ENCODE measurements at regions not wholly inside any gene's neighbourhood (a gene's known extent, or its start where the extent isn't known, plus 50 kb on each side); places are given as distances from the start of the nearest gene placed in this dataset.

- H3K27ac ChIP-seq (ENCODE audit: low read depth in 2 of 2, low read length in 2 of 2) = no peak overlapping the region
- no peak overlapping the region for H3K4me3 ChIP-seq (ENCODE audit: low read length in 2 of 2)
- no peak overlapping the region for H3K9ac ChIP-seq (ENCODE audit: low read depth in 1 of 2, low read length in 2 of 2)
- H3K27me3 ChIP-seq (ENCODE audit: control insufficient read depth in 2 of 2, insufficient read depth in 2 of 2, low read length in 2 of 2) = no peaks in the 10 kb centered on the region
- H3K4me1 ChIP-seq (ENCODE audit: control insufficient read depth in 2 of 2, insufficient read depth in 2 of 2, low read length in 2 of 2) = no peaks in the 10 kb centered on the region
- H3K36me3 ChIP-seq (ENCODE audit: control insufficient read depth in 2 of 2, insufficient read depth in 2 of 2, low read length in 2 of 2) = no peaks in the 10 kb centered on the region
- H3K9me3 ChIP-seq (ENCODE audit: control insufficient read depth in 2 of 2, low read length in 2 of 2) = no peaks in the 10 kb centered on the region
Measured at GRCh38 chr11:79634905-79635304, 194.1 kb upstream of the TENM4 start.

DNA sequence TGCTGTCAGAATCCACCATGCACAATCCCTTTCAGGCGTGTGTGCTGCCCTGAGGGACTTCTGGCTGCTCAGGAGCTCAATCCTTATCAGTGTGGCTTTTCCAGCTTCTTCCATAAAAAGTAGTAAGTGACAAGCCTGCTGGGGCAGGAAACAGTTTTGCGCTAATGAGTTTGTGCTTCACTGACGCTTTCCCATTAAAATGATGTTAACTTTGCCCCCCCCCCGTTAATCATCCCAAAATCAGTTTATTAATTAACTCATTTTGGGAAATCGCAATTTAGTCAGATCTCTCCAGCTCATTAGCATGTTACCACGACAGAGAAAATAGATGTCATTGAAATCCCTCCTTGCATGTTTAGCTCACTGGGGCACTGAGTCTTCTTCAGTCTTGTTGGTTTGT lies 186.5 kb upstream of the TENM4 start:
- Histone ChIP-seq H3K36me3 (ENCODE audit: control insufficient read depth in 2 of 2, insufficient read depth in 2 of 2, low read length in 2 of 2) (no peaks in the 10 kb centered on the region), H3K27ac (ENCODE audit: low read depth in 2 of 2, low read length in 2 of 2) (no peak overlapping the region), H3K9me3 (ENCODE audit: control insufficient read depth in 2 of 2, low read length in 2 of 2) (no peaks in the 10 kb centered on the region), H3K27me3 (ENCODE audit: control insufficient read depth in 2 of 2, insufficient read depth in 2 of 2, low read length in 2 of 2) (no peaks in the 10 kb centered on the region), H3K9ac (ENCODE audit: low read depth in 1 of 2, low read length in 2 of 2) (no peak overlapping the region), H3K4me1 (ENCODE audit: control insufficient read depth in 2 of 2, insufficient read depth in 2 of 2, low read length in 2 of 2) (no peaks in the 10 kb centered on the region), H3K4me3 (ENCODE audit: low read length in 2 of 2) (no peak overlapping the region)

DNA sequence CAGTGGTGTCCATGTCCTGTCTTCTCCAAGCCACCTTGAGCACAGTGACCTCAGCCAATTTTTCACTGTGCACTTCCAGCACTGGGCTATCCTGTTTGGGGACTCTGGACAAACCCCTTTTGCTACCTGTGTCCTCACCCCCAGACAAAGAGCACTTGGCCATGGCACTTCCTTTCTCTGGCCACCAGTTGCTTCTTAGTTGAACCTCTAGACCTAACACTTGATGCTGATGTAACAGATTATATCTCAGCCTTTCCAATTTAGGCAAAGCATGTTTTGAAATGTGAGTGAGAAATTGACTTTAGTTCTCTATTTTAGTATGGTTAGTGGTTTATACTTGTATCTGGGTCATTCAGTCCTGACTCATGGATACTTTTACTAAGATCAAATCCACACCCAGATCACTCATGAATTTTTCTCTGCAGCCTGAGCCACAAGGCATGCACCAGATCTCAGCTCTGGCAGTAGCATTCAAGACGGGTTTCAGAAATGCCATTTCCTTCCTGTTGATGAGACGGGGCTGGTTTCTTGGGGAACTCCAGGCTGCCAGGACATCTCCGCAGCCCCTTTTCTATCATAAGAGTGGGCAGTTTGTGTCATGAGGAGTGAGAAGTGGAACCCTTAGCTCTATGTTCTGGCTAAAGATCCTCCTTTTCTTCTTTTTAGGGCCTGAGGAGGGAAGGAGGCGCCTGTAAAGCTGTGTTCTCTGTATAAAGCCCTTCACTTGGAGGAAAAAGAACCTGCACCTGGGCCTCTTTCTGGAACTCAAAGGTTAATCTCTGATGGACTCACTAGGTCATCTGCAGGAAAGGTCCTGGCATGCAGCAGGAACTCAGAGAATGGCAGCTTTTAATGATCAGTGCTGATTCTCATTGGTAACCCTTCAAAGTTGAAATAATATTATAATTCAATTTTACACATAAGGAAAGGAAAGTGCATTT lies 185.6 kb upstream of the TENM4 start:
- H3K4me3 ChIP-seq (ENCODE audit: low read length in 2 of 2) = no peak overlapping the region
- H3K27ac ChIP-seq (ENCODE audit: low read depth in 2 of 2, low read length in 2 of 2) = no peak overlapping the region
- no peaks in the 10 kb centered on the region for H3K27me3 ChIP-seq (ENCODE audit: control insufficient read depth in 2 of 2, insufficient read depth in 2 of 2, low read length in 2 of 2)
- no peaks in the 10 kb centered on the region for H3K4me1 ChIP-seq (ENCODE audit: control insufficient read depth in 2 of 2, insufficient read depth in 2 of 2, low read length in 2 of 2)
- H3K9ac ChIP-seq (ENCODE audit: low read depth in 1 of 2, low read length in 2 of 2) = no peak overlapping the region
- no peaks in the 10 kb centered on the region for H3K36me3 ChIP-seq (ENCODE audit: control insufficient read depth in 2 of 2, insufficient read depth in 2 of 2, low read length in 2 of 2)
- no peaks in the 10 kb centered on the region for H3K9me3 ChIP-seq (ENCODE audit: control insufficient read depth in 2 of 2, low read length in 2 of 2)

- H3K4me1 ChIP-seq (ENCODE audit: control insufficient read depth in 2 of 2, insufficient read depth in 2 of 2, low read length in 2 of 2) = no peaks in the 10 kb centered on the region
- H3K27me3 ChIP-seq (ENCODE audit: control insufficient read depth in 2 of 2, insufficient read depth in 2 of 2, low read length in 2 of 2) = no peaks in the 10 kb centered on the region
- H3K27ac ChIP-seq (ENCODE audit: low read depth in 2 of 2, low read length in 2 of 2) = no peak overlapping the region
- no peaks in the 10 kb centered on the region for H3K36me3 ChIP-seq (ENCODE audit: control insufficient read depth in 2 of 2, insufficient read depth in 2 of 2, low read length in 2 of 2)
- no peak overlapping the region for H3K4me3 ChIP-seq (ENCODE audit: low read length in 2 of 2)
- H3K9me3 ChIP-seq (ENCODE audit: control insufficient read depth in 2 of 2, low read length in 2 of 2) = no peaks in the 10 kb centered on the region
- no peak overlapping the region for H3K9ac ChIP-seq (ENCODE audit: low read depth in 1 of 2, low read length in 2 of 2)
Measured at GRCh38 chr11:79623375-79623774, 182.5 kb upstream of the TENM4 start.

- no peaks in the 10 kb centered on the region for H3K4me1 ChIP-seq (ENCODE audit: control insufficient read depth in 2 of 2, insufficient read depth in 2 of 2, low read length in 2 of 2)
Measured at GRCh38 chr11:79617561-79617960, 176.7 kb upstream of the TENM4 start.

DNA sequence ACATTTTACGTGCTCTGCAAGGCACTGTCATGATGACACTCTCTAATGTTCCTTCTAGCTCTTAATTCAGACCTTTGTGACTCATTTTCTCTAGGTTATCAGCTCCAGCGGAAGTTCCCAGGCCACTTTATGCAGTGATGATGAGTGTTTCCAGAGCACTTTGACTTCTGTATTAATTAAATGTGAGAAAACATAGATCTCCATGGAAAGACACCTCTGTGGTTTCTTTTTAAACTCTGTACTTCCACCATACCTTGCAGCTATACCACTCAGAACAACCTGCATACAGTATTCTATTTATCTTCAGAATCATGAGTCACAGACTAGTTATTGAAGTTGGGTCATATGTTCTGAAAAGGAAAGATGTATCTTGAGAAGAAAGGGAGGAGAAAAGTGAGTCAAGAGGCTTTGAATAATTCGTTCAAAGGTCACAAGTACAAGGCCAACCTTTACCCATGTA lies 175.6 kb upstream of the TENM4 start:
- no peak overlapping the region for H3K4me3 ChIP-seq (ENCODE audit: low read length in 2 of 2)
- no peaks in the 10 kb centered on the region for H3K9me3 ChIP-seq (ENCODE audit: control insufficient read depth in 2 of 2, low read length in 2 of 2)
- H3K9ac ChIP-seq (ENCODE audit: low read depth in 1 of 2, low read length in 2 of 2) = no peak overlapping the region
- H3K27ac ChIP-seq (ENCODE audit: low read depth in 2 of 2, low read length in 2 of 2) = no peak overlapping the region
- no peaks in the 10 kb centered on the region for H3K4me1 ChIP-seq (ENCODE audit: control insufficient read depth in 2 of 2, insufficient read depth in 2 of 2, low read length in 2 of 2)
- H3K36me3 ChIP-seq (ENCODE audit: control insufficient read depth in 2 of 2, insufficient read depth in 2 of 2, low read length in 2 of 2) = no peaks in the 10 kb centered on the region
- no peaks in the 10 kb centered on the region for H3K27me3 ChIP-seq (ENCODE audit: control insufficient read depth in 2 of 2, insufficient read depth in 2 of 2, low read length in 2 of 2)

More at GRCh38 chr11:79617561-79617960, 176.7 kb upstream of the TENM4 start:
- no peak overlapping the region for H3K9ac ChIP-seq (ENCODE audit: low read depth in 1 of 2, low read length in 2 of 2)
- H3K27me3 ChIP-seq (ENCODE audit: control insufficient read depth in 2 of 2, insufficient read depth in 2 of 2, low read length in 2 of 2) = no peaks in the 10 kb centered on the region
- no peaks in the 10 kb centered on the region for H3K36me3 ChIP-seq (ENCODE audit: control insufficient read depth in 2 of 2, insufficient read depth in 2 of 2, low read length in 2 of 2)
- H3K27ac ChIP-seq (ENCODE audit: low read depth in 2 of 2, low read length in 2 of 2) = no peak overlapping the region
- no peaks in the 10 kb centered on the region for H3K9me3 ChIP-seq (ENCODE audit: control insufficient read depth in 2 of 2, low read length in 2 of 2)
- no peak overlapping the region for H3K4me3 ChIP-seq (ENCODE audit: low read length in 2 of 2)

GRCh38 chr11:79615425-79615824 lies 174.6 kb upstream of the TENM4 start:
- Histone ChIP-seq H3K27ac (ENCODE audit: low read depth in 2 of 2, low read length in 2 of 2) (no peak overlapping the region), H3K4me1 (ENCODE audit: control insufficient read depth in 2 of 2, insufficient read depth in 2 of 2, low read length in 2 of 2) (no peaks in the 10 kb centered on the region), H3K4me3 (ENCODE audit: low read length in 2 of 2) (no peak overlapping the region), H3K9me3 (ENCODE audit: control insufficient read depth in 2 of 2, low read length in 2 of 2) (no peaks in the 10 kb centered on the region), H3K27me3 (ENCODE audit: control insufficient read depth in 2 of 2, insufficient read depth in 2 of 2, low read length in 2 of 2) (no peaks in the 10 kb centered on the region), H3K9ac (ENCODE audit: low read depth in 1 of 2, low read length in 2 of 2) (no peak overlapping the region), H3K36me3 (ENCODE audit: control insufficient read depth in 2 of 2, insufficient read depth in 2 of 2, low read length in 2 of 2) (no peaks in the 10 kb centered on the region)

DNA sequence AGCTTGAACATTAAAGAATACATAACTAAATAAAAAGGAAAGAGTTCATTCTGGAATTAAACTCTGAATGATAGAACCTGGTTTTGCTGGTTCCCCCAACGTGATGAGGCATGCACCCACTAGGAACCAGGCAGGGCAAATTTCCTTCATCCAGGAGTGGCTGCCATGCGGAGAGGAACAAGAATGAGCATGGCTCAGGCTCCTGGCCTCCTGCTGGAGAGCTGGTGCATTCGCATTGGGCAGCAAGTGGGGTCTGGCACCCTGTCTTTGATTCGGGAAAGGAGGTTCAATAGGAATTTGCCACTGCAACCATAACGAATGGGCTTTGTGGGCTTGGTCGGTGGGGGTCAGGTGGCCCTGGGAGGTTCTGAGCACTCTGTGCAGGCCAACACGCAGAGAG lies 169.8 kb upstream of the TENM4 start:
- no peaks in the 10 kb centered on the region for H3K4me1 ChIP-seq (ENCODE audit: control insufficient read depth in 2 of 2, insufficient read depth in 2 of 2, low read length in 2 of 2)
- no peaks in the 10 kb centered on the region for H3K9me3 ChIP-seq (ENCODE audit: control insufficient read depth in 2 of 2, low read length in 2 of 2)
- H3K27me3 ChIP-seq (ENCODE audit: control insufficient read depth in 2 of 2, insufficient read depth in 2 of 2, low read length in 2 of 2) = no peaks in the 10 kb centered on the region
- H3K9ac ChIP-seq (ENCODE audit: low read depth in 1 of 2, low read length in 2 of 2) = no peak overlapping the region
- no peak overlapping the region for H3K27ac ChIP-seq (ENCODE audit: low read depth in 2 of 2, low read length in 2 of 2)
- no peaks in the 10 kb centered on the region for H3K36me3 ChIP-seq (ENCODE audit: control insufficient read depth in 2 of 2, insufficient read depth in 2 of 2, low read length in 2 of 2)
- no peak overlapping the region for H3K4me3 ChIP-seq (ENCODE audit: low read length in 2 of 2)

- Histone ChIP-seq H3K27me3 (ENCODE audit: control insufficient read depth in 2 of 2, insufficient read depth in 2 of 2, low read length in 2 of 2) (no peaks in the 10 kb centered on the region), H3K9ac (ENCODE audit: low read depth in 1 of 2, low read length in 2 of 2) (no peak overlapping the region), H3K27ac (ENCODE audit: low read depth in 2 of 2, low read length in 2 of 2) (no peak overlapping the region), H3K4me1 (ENCODE audit: control insufficient read depth in 2 of 2, insufficient read depth in 2 of 2, low read length in 2 of 2) (no peaks in the 10 kb centered on the region), H3K9me3 (ENCODE audit: control insufficient read depth in 2 of 2, low read length in 2 of 2) (no peaks in the 10 kb centered on the region), H3K36me3 (ENCODE audit: control insufficient read depth in 2 of 2, insufficient read depth in 2 of 2, low read length in 2 of 2) (no peaks in the 10 kb centered on the region), H3K4me3 (ENCODE audit: low read length in 2 of 2) (no peak overlapping the region)
Measured at GRCh38 chr11:79610139-79610538, 169.3 kb upstream of the TENM4 start.

DNA sequence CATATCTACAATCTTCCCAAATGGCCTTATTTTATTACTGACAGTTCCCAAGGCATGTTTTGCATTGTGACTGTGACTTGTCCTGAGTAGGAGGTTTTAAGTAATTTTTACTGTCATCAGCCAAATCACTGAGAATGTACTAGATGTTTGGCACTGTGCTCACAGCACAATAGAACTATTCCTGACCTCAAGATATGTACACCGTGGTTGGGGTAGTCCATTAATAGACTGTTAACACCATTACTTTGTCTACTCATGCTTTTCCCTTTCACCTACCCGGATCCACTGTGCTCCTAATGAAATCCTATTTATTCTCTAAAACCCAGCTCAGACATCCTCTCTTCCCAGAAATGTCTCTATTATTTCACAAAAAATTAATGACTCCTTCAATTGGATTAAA lies 168.7 kb upstream of the TENM4 start:
- Histone ChIP-seq H3K27ac (ENCODE audit: low read depth in 2 of 2, low read length in 2 of 2) (no peak overlapping the region), H3K27me3 (ENCODE audit: control insufficient read depth in 2 of 2, insufficient read depth in 2 of 2, low read length in 2 of 2) (no peaks in the 10 kb centered on the region), H3K36me3 (ENCODE audit: control insufficient read depth in 2 of 2, insufficient read depth in 2 of 2, low read length in 2 of 2) (no peaks in the 10 kb centered on the region), H3K4me1 (ENCODE audit: control insufficient read depth in 2 of 2, insufficient read depth in 2 of 2, low read length in 2 of 2) (no peaks in the 10 kb centered on the region), H3K9me3 (ENCODE audit: control insufficient read depth in 2 of 2, low read length in 2 of 2) (no peaks in the 10 kb centered on the region), H3K9ac (ENCODE audit: low read depth in 1 of 2, low read length in 2 of 2) (no peak overlapping the region), H3K4me3 (ENCODE audit: low read length in 2 of 2) (no peak overlapping the region)

Measured in mucosa of rectum (tissue), 2 donors.